Adipocyte (in vitro differentiated cells): ENCODE measurements at regions not wholly inside any gene's neighbourhood (a gene's known extent, or its start where the extent isn't known, plus 50 kb on each side); places are given as distances from the start of the nearest gene placed in this dataset.

ENCODE experiments used
- DNase-seq: peaks from one replicate; pipeline ENCODE4 v3.0.0-alpha.2; 2015; ENCODE audit warnings: low read depth
- H3K27me3 ChIP-seq: replicated peaks from 2 replicates; pipeline ENCODE4 v1.7.0; 2013; ENCODE audit warnings: mild to moderate bottlenecking, low read length, moderate library complexity; ENCODE audit not compliant: control insufficient read depth, insufficient read depth
- H3K36me3 ChIP-seq: 2 replicates; pipeline ENCODE4 v1.7.0; 2013; ENCODE audit warnings: low read length, mild to moderate bottlenecking, moderate library complexity; ENCODE audit not compliant: control insufficient read depth, insufficient read depth, severe bottlenecking
- H3K4me1 ChIP-seq: 2 replicates; pipeline ENCODE4 v1.7.0; 2013; ENCODE audit warnings: mild to moderate bottlenecking, low read length, moderate library complexity; ENCODE audit not compliant: control insufficient read depth, insufficient read depth
- H3K4me3 ChIP-seq: 2 replicates; pipeline ENCODE4 v1.7.0; 2013; ENCODE audit warnings: mild to moderate bottlenecking, low read length, moderate library complexity
- H3K9ac ChIP-seq: 2 replicates; pipeline ENCODE4 v1.7.0; 2013; ENCODE audit warnings: mild to moderate bottlenecking, low read length, moderate library complexity
- H3K9me3 ChIP-seq: 2 replicates; pipeline ENCODE4 v1.7.0; 2013; ENCODE audit warnings: mild to moderate bottlenecking, low read length, moderate library complexity; ENCODE audit not compliant: control insufficient read depth

DNA sequence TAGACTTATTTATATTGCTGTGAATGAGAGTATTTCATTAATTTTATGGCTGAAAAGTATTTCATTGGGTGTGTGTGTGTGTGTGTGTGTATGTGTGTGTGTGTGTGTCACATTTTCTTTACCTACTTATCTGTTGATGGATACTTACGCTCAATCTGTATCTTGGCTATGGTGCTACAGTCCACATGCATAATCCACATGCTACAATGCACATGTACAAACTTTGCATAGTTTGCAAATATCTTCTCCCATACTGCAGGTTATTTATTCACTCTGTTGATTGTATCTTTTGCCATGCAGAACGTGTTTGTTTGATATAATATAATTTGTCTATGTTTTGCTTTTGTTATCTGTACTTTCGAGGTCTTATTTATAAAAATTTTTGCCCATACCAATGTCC is 167.8 kb downstream of the RAB28 start:
- H3K4me3 ChIP-seq = no peak overlapping the region
- H3K36me3 ChIP-seq = no peaks in the 10 kb centered on the region
- no peak overlapping the region for H3K9ac ChIP-seq
- H3K4me1 ChIP-seq = peaks cover 7% of the 10 kb centered on the region
- no peaks in the 10 kb centered on the region for H3K27me3 ChIP-seq
- H3K9me3 ChIP-seq = peaks cover under 1% of the 10 kb centered on the region
- DNase-seq = no peak

GRCh38 chr4:13313856-13314255 is 170.3 kb downstream of the RAB28 start:
- no peak overlapping the region for H3K9ac ChIP-seq
- peaks cover 7% of the 10 kb centered on the region for H3K4me1 ChIP-seq
- H3K4me3 ChIP-seq = no peak overlapping the region
- no peaks in the 10 kb centered on the region for H3K36me3 ChIP-seq
- DNase-seq = no peak
- H3K9me3 ChIP-seq = no peaks in the 10 kb centered on the region
- H3K27me3 ChIP-seq = no peaks in the 10 kb centered on the region

DNA sequence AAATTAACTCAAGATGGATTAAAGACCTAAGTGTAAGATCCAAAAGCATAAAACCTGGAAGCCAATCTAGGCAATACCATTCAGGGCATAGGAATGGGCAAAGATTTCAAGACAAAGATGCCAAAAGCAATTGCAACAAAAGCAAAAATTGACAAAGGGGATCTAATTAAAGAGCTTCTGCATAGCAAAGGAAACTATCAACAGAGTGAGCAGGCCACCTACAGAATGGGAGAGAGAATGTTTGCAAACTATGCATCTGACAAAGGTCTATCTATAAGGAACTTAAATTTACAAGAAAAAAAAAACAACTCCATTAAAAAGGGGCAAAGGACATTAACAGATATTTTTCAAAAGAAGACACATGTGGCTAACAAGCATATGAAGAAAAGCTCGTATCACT is 171.9 kb downstream of the RAB28 start:
- DNase-seq = no peak
- peaks cover 7% of the 10 kb centered on the region for H3K4me1 ChIP-seq
- H3K9ac ChIP-seq = no peak overlapping the region
- no peaks in the 10 kb centered on the region for H3K9me3 ChIP-seq
- no peak overlapping the region for H3K4me3 ChIP-seq
- H3K27me3 ChIP-seq = no peaks in the 10 kb centered on the region
- H3K36me3 ChIP-seq = no peaks in the 10 kb centered on the region

DNA sequence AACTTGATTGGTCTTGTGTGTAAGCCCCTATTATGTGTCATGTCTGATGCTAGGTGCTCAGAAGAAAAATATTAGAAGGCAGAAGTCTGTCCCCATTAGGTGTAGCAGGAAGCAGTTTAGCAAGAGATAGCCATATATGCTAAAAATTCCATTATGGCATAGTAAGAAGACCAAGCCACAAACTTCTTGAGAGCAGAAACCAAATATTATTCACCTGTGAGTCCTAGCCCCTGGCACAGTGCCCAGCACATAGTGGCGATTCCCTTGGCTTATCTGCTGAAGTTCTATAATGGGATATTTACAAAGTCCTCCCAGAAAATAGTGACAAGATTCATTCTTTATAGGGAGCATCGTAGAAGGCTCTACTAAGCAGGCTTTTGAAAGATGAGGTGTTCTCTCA is 174.4 kb downstream of the RAB28 start:
- H3K4me3 ChIP-seq = no peak overlapping the region
- H3K4me1 ChIP-seq = peaks cover 7% of the 10 kb centered on the region
- H3K9me3 ChIP-seq = no peaks in the 10 kb centered on the region
- H3K36me3 ChIP-seq = no peaks in the 10 kb centered on the region
- H3K9ac ChIP-seq = no peak overlapping the region
- H3K27me3 ChIP-seq = no peaks in the 10 kb centered on the region
- DNase-seq = no peak

DNA sequence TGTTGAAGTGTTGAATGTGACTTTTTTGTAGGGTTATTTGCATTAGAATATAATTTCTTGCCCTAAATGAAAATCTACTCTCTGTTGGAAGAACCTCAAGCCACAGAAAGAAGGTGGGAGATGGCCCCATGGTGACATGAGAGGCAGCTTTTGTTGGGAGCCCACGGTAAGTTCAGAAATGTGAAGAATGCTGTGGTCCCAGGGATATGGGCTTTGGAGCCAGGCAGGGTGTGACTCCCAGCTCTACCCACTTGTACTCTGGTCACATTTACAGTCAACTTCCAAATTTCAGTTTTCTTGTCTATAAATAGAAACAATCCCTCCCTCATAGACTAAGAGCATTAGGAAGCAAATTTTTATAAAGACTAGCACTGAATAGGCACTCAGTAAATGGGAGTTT is 177.8 kb downstream of the RAB28 start:
- H3K4me3 ChIP-seq = no peak overlapping the region
- peaks cover 7% of the 10 kb centered on the region for H3K4me1 ChIP-seq
- no peak overlapping the region for H3K9ac ChIP-seq
- DNase-seq = no peak
- H3K9me3 ChIP-seq = no peaks in the 10 kb centered on the region
- no peaks in the 10 kb centered on the region for H3K36me3 ChIP-seq
- H3K27me3 ChIP-seq = no peaks in the 10 kb centered on the region

GRCh38 chr4:13302876-13303275 is 181.3 kb downstream of the RAB28 start:
- peak; percentile 22 for DNase-seq
- no peaks in the 10 kb centered on the region for H3K36me3 ChIP-seq
- peaks cover 7% of the 10 kb centered on the region for H3K4me1 ChIP-seq
- H3K4me3 ChIP-seq = no peak overlapping the region
- H3K27me3 ChIP-seq = no peaks in the 10 kb centered on the region
- no peak overlapping the region for H3K9ac ChIP-seq
- peaks cover 9% of the 10 kb centered on the region for H3K9me3 ChIP-seq

DNA sequence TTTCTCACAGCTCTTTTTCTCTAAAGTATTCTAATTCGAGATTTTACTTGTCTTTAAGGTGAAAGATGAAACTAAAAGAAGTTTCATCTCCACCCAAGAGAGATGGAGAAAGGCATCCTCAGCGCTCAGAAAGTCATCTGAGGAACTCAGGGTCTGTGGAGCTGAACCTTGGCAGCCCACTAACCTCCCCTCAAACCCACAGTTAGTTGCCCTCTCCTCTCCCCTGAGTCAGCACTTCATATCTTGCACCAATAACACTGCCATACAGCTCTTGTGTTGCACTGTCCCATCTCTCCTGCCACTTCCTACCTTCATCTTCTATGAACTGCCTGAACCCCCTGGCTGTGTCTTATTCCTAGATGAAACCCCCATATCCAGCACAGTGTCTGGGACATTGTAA is 184.8 kb downstream of the RAB28 start:
- no peak overlapping the region for H3K4me3 ChIP-seq
- no peaks in the 10 kb centered on the region for H3K36me3 ChIP-seq
- no peak overlapping the region for H3K9ac ChIP-seq
- H3K4me1 ChIP-seq = peaks cover 16% of the 10 kb centered on the region
- no peaks in the 10 kb centered on the region for H3K27me3 ChIP-seq
- peaks cover 19% of the 10 kb centered on the region for H3K9me3 ChIP-seq
- no peak for DNase-seq

- no peak overlapping the region for H3K4me3 ChIP-seq
- H3K9me3 ChIP-seq = peaks cover 19% of the 10 kb centered on the region
- H3K36me3 ChIP-seq = no peaks in the 10 kb centered on the region
- DNase-seq = no peak
- H3K9ac ChIP-seq = no peak overlapping the region
- peaks cover 16% of the 10 kb centered on the region for H3K4me1 ChIP-seq
- H3K27me3 ChIP-seq = no peaks in the 10 kb centered on the region
These were observed 185.5 kb downstream of the RAB28 start for GRCh38 chr4:13298655-13299054.

- peaks cover 19% of the 10 kb centered on the region for H3K9me3 ChIP-seq
- H3K4me3 ChIP-seq = peak overlapping the region; percentile 8
- H3K36me3 ChIP-seq = no peaks in the 10 kb centered on the region
- DNase-seq = no peak
- no peaks in the 10 kb centered on the region for H3K27me3 ChIP-seq
- peaks cover 17% of the 10 kb centered on the region for H3K4me1 ChIP-seq
- H3K9ac ChIP-seq = no peak overlapping the region
These were observed 187.2 kb downstream of the RAB28 start for GRCh38 chr4:13296986-13297385.

DNA sequence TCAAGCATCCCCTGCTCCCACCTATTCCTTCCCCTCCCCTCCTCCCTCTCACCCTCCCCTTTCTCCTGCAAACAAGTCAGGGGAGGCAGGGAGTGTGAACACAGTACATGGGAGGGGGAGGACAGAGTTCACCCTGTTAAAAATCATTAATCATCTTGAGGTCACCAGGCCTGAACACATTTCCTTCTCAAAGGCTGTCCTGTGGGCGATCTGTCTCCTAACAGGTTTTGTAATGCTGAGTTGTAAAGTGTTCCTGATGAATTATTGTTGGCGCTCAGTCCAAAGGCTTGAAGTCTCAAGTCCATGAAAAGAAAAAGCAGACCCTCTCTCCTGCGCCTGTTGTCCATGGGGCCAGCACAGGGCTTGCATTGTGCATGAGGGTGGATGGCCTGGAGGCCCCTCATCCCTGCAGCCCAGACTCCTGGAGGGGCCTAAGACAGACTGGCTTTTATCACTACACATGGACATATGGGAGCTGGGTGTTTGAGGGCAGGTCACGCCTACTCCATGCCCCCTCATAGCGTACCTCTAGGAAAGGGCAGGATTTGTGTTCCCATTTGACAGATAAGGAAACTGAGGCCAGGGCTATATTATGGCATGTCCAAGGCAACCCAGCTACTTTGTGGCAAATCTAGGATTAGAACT is 189.1 kb downstream of the RAB28 start:
- H3K9me3 ChIP-seq = peaks cover 12% of the 10 kb centered on the region
- H3K27me3 ChIP-seq = no peaks in the 10 kb centered on the region
- DNase-seq = no peak
- H3K36me3 ChIP-seq = no peaks in the 10 kb centered on the region
- H3K9ac ChIP-seq = no peak overlapping the region
- peaks cover 17% of the 10 kb centered on the region for H3K4me1 ChIP-seq
- no peak overlapping the region for H3K4me3 ChIP-seq

DNA sequence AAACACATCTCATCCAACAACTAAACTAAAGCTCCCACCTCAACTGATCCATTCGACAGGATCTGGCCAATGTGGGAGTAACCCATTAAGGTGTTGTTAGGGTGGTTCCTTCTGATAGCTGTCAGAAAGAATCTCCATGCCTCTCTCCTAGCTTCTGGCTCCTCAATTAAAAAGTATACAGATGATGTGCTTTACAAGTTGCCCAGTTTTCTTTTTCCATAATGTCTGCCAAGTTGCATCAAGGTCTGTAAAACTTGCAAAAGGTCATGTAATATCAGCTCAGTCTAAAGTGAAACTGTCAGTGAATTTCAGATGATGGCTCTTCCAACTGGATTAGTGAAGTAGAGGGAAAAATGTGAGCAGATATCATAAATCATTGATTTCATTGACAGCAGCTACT is 191.8 kb downstream of the RAB28 start:
- DNase-seq = no peak
- no peak overlapping the region for H3K4me3 ChIP-seq
- H3K27me3 ChIP-seq = no peaks in the 10 kb centered on the region
- H3K9ac ChIP-seq = no peak overlapping the region
- no peaks in the 10 kb centered on the region for H3K36me3 ChIP-seq
- peaks cover 27% of the 10 kb centered on the region for H3K4me1 ChIP-seq
- H3K9me3 ChIP-seq = peaks cover 16% of the 10 kb centered on the region

DNA sequence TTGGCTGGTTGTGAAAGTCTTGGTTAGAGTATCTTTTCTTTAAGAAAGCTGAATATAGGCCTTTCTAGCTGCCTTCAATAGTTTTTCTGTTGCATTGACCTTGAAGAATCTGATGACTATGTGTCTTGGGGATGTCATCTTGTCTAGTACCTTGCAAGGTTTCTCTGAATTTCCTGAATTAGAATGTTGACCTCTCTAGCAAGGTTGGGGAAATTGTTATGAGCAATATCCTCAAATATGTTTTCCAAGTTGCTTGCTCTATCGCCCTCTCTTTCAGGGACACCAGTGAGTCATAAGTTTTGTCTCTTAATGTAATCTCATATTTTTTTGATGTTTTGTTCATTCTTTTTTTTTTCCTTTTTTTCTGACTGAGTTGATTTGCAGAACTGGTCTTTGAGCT is 194.7 kb downstream of the RAB28 start:
- Histone ChIP-seq H3K27me3 (no peaks in the 10 kb centered on the region), H3K4me1 (peaks cover 18% of the 10 kb centered on the region), H3K9ac (peak overlapping the region; percentile 22), H3K4me3 (peak overlapping the region; percentile 20), H3K36me3 (no peaks in the 10 kb centered on the region), H3K9me3 (peaks cover 15% of the 10 kb centered on the region)
- DNase-seq = peak; percentile 21
